Mucosa of descending colon (tissue), 3 donors: ENCODE measurements at regions not wholly inside any gene's neighbourhood (a gene's known extent, or its start where the extent isn't known, plus 50 kb on each side); places are given as distances from the start of the nearest gene placed in this dataset.

Experiments
- ATAC-seq: fragments of 200-7000 bp; cut with Tn5 transposase; one replicate; pipeline ENCODE4 v1.9.1; 2020; ENCODE audit warnings: mild to moderate bottlenecking, moderate library complexity
- DNase-seq, 3 donors: peaks; one replicate each; pipeline ENCODE4 v3.0.0-alpha.2; 2020
- H3K36me3 ChIP-seq: fragments of 200-600 bp; one replicate; pipeline ENCODE4 v1.8.0; 2021; ENCODE audit warnings: low read depth, mild to moderate bottlenecking
- H3K4me1 ChIP-seq: fragments of 200-600 bp; one replicate; pipeline ENCODE4 v1.8.0; 2021; ENCODE audit warnings: low read depth, mild to moderate bottlenecking
- H3K4me3 ChIP-seq: fragments of 200-600 bp; one replicate; pipeline ENCODE4 v1.8.0; 2021; ENCODE audit warnings: mild to moderate bottlenecking
- H3K9me3 ChIP-seq: fragments of 200-600 bp; one replicate; pipeline ENCODE4 v1.8.0; 2021; ENCODE audit warnings: mild to moderate bottlenecking
- intact Hi-C, 2 donors: fragments of 100-400 bp; cut with DNase I in 1 of 2; cut with micrococcal nuclease in 1 of 2; formaldehyde crosslinking; loops; one replicate each; pipeline versions ENCODE4 v1.11.0 to v1.11.1; 2022; cut with DNase I, micrococcal nuclease
- TF ChIP-seq, protein P1 (sequence below): fragments of 200-600 bp; IDR thresholded peaks from one replicate; pipeline ENCODE4 v1.8.0; 2022; ENCODE audit warnings: antibody characterized with exemption, mild to moderate bottlenecking
- donor health status: DM: no; HTN: no; CAD: no; lungs with moderate emphysema.
- donor health status: DM: no; HTN: no; CAD: no.
- donor health status: DM: no; HTN: yes; CAD: no.

DNA sequence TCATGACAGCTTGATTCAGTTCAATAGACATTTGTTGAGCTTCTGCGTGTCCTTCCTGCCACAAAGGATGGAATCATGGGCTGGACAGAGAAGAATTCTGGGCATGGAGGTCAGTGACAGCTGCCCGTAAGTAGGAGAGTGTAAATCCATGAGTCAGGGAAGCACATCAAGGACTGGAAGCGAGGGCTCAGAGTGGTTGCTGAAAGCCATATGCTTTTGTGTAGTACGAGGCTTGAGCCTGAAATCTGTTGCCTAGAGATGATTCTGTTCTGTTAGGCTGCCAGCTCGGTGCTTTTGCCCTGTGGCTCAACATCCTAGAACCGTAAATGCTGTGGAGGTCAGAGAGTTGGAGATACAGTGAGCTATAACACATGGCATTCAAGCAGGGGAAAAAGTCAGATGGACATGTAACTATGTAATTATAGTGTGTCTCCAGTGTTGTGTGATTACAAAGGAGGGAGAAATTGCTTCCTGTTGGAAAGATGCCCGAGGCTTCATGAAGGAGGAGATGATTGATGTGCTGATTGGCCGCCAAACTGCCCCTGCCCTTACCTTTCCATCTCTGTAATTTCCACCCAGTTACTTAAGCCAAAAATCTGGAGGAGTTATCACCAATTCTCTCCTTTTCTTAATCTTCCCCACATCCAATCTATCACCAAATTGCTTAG, 92.8 kb upstream of the CACNA1E start:
- H3K9me3 ChIP-seq, result no peaks in the 10 kb centered on the region
- no peak overlapping the region for H3K4me3 ChIP-seq
- intact Hi-C loops, result no loop called here
- DNase-seq (peak in 1 of 3 donors; percentile 64), ATAC-seq (peak; percentile 57)
- TF ChIP-seq, protein P1, sequence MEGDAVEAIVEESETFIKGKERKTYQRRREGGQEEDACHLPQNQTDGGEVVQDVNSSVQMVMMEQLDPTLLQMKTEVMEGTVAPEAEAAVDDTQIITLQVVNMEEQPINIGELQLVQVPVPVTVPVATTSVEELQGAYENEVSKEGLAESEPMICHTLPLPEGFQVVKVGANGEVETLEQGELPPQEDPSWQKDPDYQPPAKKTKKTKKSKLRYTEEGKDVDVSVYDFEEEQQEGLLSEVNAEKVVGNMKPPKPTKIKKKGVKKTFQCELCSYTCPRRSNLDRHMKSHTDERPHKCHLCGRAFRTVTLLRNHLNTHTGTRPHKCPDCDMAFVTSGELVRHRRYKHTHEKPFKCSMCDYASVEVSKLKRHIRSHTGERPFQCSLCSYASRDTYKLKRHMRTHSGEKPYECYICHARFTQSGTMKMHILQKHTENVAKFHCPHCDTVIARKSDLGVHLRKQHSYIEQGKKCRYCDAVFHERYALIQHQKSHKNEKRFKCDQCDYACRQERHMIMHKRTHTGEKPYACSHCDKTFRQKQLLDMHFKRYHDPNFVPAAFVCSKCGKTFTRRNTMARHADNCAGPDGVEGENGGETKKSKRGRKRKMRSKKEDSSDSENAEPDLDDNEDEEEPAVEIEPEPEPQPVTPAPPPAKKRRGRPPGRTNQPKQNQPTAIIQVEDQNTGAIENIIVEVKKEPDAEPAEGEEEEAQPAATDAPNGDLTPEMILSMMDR, result no peak
- no peaks in the 10 kb centered on the region for H3K4me1 ChIP-seq
- no peaks in the 10 kb centered on the region for H3K36me3 ChIP-seq

DNA sequence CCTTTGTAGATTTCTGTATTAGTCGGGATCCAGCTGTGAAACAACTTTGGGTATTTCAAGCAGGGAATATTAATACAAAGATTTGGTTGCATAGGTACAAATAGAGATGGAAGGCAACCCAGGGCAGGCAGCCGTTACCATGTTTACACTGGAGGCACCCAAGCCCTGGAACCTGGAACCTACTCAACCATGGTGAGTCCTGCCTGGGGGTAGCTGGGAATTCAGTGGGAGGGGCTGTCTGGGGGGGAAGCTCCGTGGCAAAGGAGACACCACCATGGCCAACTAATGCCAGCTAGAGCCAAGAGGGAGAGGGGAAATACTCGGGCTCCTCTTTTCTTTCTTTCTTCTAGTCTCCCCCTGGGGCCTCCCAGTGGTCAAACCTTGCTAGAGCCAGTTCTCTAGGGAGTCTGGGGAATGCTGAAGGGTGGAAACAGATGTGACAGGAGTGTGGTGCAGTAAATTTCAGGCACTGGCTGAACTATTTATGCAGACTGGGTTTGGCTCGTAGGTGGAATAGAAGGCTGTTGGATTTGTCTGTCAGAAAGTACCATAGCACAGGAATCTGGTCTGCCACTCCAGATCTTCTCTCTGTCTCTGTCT, 91.9 kb upstream of the CACNA1E start:
- no peak overlapping the region for H3K4me3 ChIP-seq
- DNase-seq (no peak), ATAC-seq (no peak)
- no peaks in the 10 kb centered on the region for H3K4me1 ChIP-seq
- H3K36me3 ChIP-seq, result no peaks in the 10 kb centered on the region
- H3K9me3 ChIP-seq, result no peaks in the 10 kb centered on the region
- intact Hi-C loops, result no loop called here
- TF ChIP-seq, protein P1, result no peak

DNA sequence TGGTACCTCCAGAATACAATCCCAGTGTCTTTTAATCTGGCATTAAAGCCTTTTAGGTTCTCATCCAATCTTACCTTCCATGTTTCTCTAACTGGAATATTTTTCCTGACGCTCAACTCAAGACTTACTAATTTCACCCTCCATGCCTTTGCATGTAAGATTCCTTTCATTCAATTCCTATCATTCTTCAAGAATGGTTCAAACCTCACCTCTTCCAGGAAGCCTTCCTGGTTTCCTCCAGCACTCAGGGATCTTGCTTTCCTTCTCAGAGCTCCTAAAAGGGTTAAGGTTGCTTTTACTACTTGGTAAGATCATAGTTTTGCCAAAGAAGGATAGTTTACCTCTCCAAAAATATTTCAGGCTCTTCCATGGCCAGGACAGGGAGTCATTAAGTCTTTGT, 91.2 kb upstream of the CACNA1E start:
- Histone ChIP-seq H3K4me3 (no peak overlapping the region), H3K36me3 (no peaks in the 10 kb centered on the region), H3K4me1 (no peaks in the 10 kb centered on the region), H3K9me3 (no peaks in the 10 kb centered on the region)
- intact Hi-C loops, result no loop called here
- ATAC-seq (no peak), DNase-seq (no peak)
- TF ChIP-seq, protein P1, result no peak

DNA sequence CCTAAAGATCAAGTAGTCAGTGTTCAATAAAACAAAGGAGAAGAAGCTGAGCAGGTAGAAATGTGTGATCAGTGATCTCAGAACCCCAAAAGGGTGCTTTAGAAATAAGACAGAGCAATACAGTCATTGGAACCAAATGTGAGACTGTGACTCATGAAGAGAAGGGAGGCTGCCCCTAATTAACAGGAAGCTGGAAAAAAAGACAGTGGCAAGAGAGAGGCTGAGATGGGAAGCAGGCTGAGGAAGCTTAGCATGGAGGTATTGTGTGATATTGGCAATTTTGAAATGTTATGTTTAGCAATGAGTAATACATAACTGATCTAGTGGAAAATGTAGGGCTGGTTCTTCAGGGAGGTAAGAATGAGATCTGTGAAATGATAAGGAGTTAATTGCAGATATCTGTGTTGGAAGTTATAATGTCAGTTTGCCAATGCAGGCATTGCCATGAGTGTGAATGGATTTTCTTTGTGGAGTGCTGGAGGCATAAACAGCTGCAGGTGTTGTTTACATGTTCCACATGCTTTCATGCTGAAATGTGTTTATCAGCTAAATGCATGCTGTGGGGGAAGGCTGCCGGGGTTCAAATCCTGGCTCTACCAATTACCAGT, 90.6 kb upstream of the CACNA1E start:
- intact Hi-C loops, result no loop called here
- H3K4me3 ChIP-seq, result no peak overlapping the region
- H3K4me1 ChIP-seq, result no peaks in the 10 kb centered on the region
- TF ChIP-seq, protein P1, result no peak
- no peaks in the 10 kb centered on the region for H3K9me3 ChIP-seq
- ATAC-seq (no peak), DNase-seq (no peak)
- H3K36me3 ChIP-seq, result no peaks in the 10 kb centered on the region

DNA sequence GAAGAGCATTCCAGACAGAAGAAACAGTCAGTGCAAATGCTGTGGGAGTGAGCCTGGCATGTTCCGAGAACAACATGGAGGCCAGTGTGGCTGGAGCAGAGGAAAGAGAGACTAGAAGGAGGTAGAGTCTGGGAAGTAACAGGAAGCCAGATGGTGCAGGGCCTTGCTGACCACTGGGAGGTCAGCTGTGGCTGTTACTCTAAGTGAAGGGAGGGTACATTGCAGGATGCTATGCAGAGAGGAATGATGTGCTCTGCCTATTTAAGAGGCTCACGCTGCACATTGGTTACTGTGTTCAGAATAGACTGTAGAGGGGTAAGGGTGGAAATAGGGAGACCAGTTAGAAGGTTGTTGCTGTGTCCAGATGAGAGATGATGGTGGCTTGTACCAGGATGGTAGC, 88.6 kb upstream of the CACNA1E start:
- Histone ChIP-seq H3K36me3 (no peaks in the 10 kb centered on the region), H3K9me3 (no peaks in the 10 kb centered on the region), H3K4me1 (no peaks in the 10 kb centered on the region), H3K4me3 (no peak overlapping the region)
- intact Hi-C loops, result no loop called here
- ATAC-seq (no peak), DNase-seq (no peak)
- TF ChIP-seq, protein P1, result no peak
